Testis (tissue), 2 donors: ENCODE measurements at regions not wholly inside any gene's neighbourhood (a gene's known extent, or its start where the extent isn't known, plus 50 kb on each side); places are given as distances from the start of the nearest gene placed in this dataset.

Experiments used
- POLR2A ChIP-seq: fragments of 450-650 bp; IDR thresholded peaks from one replicate; pipeline ENCODE4 v1.6.1; 2017; ENCODE audit warnings: antibody characterized with exemption, mild to moderate bottlenecking, moderate library complexity
- TF ChIP-seq, protein P1 (sequence below), 3 experiments: fragments of 450-650 bp in 2 of 3; fragments of 200-600 bp in 1 of 3; sonication (generic) in 1 of 3; IDR thresholded peaks; one replicate each; pipeline ENCODE4 v1.5.1; 2016 to 2019; ENCODE audit warnings: antibody characterized with exemption in 3 of 3, mild to moderate bottlenecking in 2 of 3, moderate library complexity in 1 of 3

DNA sequence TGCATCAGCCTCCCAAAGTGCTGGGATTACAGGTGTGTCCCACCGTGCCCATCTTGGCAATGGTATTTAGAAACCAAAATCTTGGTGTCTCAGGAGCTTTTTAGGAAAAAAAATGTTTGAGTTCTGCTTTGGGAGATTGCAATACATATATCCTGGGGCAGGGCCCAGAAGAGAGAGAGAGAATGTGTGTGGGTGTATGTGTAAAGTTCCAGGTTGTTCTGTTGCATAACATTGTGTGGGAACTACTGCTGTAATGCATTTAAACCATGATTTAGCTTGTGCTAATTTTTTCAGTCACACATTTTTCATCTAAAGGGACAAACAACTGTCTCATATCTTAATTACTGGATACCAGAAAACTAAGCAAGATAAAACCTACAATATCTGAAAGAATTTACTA lies 70.8 kb upstream of the NABP1 start:
- no peak for TF ChIP-seq POLR2A
- TF ChIP-seq, protein P1, sequence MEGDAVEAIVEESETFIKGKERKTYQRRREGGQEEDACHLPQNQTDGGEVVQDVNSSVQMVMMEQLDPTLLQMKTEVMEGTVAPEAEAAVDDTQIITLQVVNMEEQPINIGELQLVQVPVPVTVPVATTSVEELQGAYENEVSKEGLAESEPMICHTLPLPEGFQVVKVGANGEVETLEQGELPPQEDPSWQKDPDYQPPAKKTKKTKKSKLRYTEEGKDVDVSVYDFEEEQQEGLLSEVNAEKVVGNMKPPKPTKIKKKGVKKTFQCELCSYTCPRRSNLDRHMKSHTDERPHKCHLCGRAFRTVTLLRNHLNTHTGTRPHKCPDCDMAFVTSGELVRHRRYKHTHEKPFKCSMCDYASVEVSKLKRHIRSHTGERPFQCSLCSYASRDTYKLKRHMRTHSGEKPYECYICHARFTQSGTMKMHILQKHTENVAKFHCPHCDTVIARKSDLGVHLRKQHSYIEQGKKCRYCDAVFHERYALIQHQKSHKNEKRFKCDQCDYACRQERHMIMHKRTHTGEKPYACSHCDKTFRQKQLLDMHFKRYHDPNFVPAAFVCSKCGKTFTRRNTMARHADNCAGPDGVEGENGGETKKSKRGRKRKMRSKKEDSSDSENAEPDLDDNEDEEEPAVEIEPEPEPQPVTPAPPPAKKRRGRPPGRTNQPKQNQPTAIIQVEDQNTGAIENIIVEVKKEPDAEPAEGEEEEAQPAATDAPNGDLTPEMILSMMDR (IDR thresholded peaks at IDR 0.05) = no peak
